H1 (cell line): ENCODE measurements at regions not wholly inside any gene's neighbourhood (a gene's known extent, or its start where the extent isn't known, plus 50 kb on each side); places are given as distances from the start of the nearest gene placed in this dataset.

ENCODE experiments used
- CHD2 ChIP-seq: IDR thresholded peaks from 2 replicates; pipeline ENCODE4 v1.6.1; 2012; ENCODE audit warnings: low read length, improper control_type of control experiment
- CHD7 ChIP-seq: fragments of 300-600 bp; sonication (generic); IDR thresholded peaks from 2 replicates; pipeline ENCODE4 v1.7.1; 2012; ENCODE audit warnings: low read length, moderate library complexity, mild to moderate bottlenecking, inconsistent platforms; ENCODE audit not compliant: insufficient replicate concordance
- CTCF ChIP-seq, 3 experiments: IDR thresholded peaks; 1 replicate in 2 of 3; 2 replicates in 1 of 3; pipeline versions ENCODE4 v1.5.1 to v1.6.1; 2011; ENCODE audit warnings: low read length in 3 of 3, mild to moderate bottlenecking in 3 of 3, inconsistent platforms in 2 of 3, low read depth in 1 of 3, moderate library complexity in 1 of 3; ENCODE audit not compliant: insufficient read depth in 1 of 3; ENCODE audit errors: control extremely low read depth in 1 of 3
- FOSL1 ChIP-seq: IDR thresholded peaks from 2 replicates; pipeline ENCODE4 v1.6.1; 2011; ENCODE audit warnings: mild to moderate bottlenecking, low read depth, low read length, moderate library complexity; ENCODE audit not compliant: insufficient read depth
- GABPA ChIP-seq: IDR thresholded peaks from 2 replicates; pipeline ENCODE4 v1.6.1; 2011; ENCODE audit warnings: mild to moderate bottlenecking, low read length, moderate library complexity, borderline replicate concordance; ENCODE audit not compliant: insufficient read depth
- POLR2A ChIP-seq, 2 experiments: IDR thresholded peaks; 1 replicate in 1 of 2; 2 replicates in 1 of 2; pipeline ENCODE4 v1.6.1; 2011; ENCODE audit warnings: low read depth in 2 of 2, low read length in 2 of 2, mild to moderate bottlenecking in 2 of 2; ENCODE audit errors: control extremely low read depth in 1 of 2
- POLR2AphosphoS5 ChIP-seq: IDR thresholded peaks from 2 replicates; pipeline ENCODE4 v1.6.1; 2011; ENCODE audit warnings: low read depth, low read length
- RFX5 ChIP-seq: IDR thresholded peaks from 2 replicates; pipeline ENCODE4 v1.6.1; 2011; ENCODE audit warnings: low read depth, low read length, improper control_type of control experiment, borderline replicate concordance
- SIRT6 ChIP-seq: IDR thresholded peaks from one replicate; pipeline ENCODE4 v1.7.1; 2012; ENCODE audit warnings: low read length, inconsistent platforms
- SIX5 ChIP-seq: IDR thresholded peaks from 2 replicates; pipeline ENCODE4 v1.6.1; 2011; ENCODE audit warnings: mild to moderate bottlenecking, low read depth, low read length
- SP1 ChIP-seq: IDR thresholded peaks from 2 replicates; pipeline ENCODE4 v1.6.1; 2011; ENCODE audit warnings: low read depth, low read length

GRCh38 chr14:85074955-85075354 is 455.0 kb upstream of the FLRT2 start (continued):
- TF ChIP-seq CHD7: no peak
- TF ChIP-seq GABPA: no peak
- no peak for TF ChIP-seq SP1
- TF ChIP-seq POLR2A (IDR thresholded peaks at IDR 0.05; ENCODE audit: control extremely low read depth in 1 of 2, low read depth in 2 of 2, low read length in 2 of 2): no peak
- no peak for TF ChIP-seq CTCF (IDR thresholded peaks at IDR 0.05; ENCODE audit: control extremely low read depth in 1 of 3, insufficient read depth in 1 of 3, low read depth in 1 of 3, low read length in 3 of 3)
- no peak for TF ChIP-seq FOSL1
- no peak for TF ChIP-seq SIX5
- no peak for TF ChIP-seq POLR2AphosphoS5
- TF ChIP-seq RFX5: no peak
- no peak for TF ChIP-seq SIRT6
- no peak for TF ChIP-seq CHD2
